Nucleus accumbens (tissue), 56 donors: ENCODE measurements at regions not wholly inside any gene's neighbourhood (a gene's known extent, or its start where the extent isn't known, plus 50 kb on each side); places are given as distances from the start of the nearest gene placed in this dataset.
"Not testable (repeated sequence)": the region's sequence is repeated elsewhere in the genome, so short reads cannot be mapped to it uniquely, and the experiment has no call there.

Experiments
- DNase-seq, 56 donors: peaks; one replicate each; lab custom pipeline; 2025; lab: John Stamatoyannopoulos, UW

DNA sequence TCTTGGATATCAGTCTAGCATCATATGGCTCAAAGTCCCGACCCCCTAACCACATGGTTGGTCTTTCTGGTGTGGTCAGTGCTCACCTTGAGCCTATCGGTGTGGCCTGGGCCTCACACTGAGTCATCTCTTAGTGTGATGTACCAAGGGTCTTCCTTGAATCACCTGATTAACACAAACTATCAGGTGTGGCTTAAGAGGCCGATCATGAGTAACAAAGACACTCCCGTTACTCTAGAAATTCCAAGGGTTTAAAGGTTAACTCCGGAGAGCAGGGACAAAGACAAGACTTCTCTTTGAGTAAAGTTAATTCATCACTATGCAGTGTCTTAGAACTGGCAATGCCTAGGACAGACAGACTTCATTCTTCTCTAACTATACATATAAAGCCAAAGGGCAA is 52.3 kb upstream of the ARMC3 start:
- DNase-seq: no peak

DNA sequence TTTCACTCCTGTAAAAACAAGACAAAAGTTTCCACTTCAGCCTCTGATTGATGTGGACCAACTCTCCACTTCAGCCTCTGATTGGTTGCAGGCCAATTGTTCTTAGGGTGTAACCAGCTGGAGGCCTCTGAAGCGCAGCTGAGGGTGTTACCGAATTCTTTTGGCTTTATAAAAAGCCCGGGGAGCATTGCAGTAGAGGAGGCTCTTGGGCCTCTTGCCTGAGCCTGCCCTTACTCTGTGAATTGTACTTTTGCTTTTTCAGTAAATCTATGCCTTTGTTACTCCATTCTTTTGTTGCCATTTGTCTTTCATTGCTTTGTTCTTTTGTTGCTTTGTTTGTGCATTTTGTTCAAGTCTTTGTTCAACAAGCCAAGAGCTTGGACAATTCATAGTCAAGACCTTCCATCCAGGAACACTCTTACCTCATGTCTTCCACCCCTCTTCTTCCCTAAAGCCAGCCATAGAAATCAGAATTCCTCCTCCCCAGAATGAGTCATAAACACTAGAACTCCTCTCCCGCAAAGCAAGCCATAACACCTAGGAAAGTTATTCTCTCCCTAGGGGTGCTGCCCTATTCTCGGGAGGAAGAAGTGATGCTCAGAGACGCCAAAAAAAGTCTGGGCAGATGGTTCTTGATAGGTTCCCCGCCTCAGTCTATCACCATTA is 53.5 kb upstream of the ARMC3 start:
- peak in 20 of 56 donors; percentile 9 to 57 (median 27) for DNase-seq

DNA sequence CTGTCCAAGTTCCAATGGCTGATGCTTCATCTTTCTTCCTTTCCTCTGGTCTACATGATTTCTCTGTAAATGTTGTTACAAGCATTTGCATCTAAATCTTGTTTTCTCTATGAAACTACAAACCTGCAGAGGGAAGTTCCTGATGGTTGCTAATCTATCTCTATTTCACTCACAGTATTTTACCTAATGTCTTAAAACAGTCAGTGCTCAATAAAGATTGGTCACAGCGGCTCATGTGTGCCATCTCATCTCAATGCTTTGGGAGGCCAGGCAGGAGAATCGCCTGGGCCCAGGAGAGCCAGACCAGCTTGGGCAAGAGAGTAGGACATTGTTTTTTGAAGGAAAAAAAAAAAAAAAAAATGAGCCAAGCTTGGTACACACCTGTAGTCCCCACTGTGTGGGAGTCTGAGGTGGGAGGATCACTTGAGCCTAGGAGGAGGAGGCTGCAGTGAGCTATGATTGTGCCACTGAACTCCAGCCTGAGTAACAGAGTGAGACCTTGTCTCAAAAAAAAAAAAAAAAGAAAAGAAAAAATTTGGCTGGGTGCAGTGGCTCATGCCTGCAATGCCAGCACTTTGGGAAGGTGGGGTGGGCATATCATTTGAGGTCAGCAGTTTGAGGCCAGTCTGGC is 71.3 kb upstream of the ARMC3 start:
- no peak for DNase-seq

DNA sequence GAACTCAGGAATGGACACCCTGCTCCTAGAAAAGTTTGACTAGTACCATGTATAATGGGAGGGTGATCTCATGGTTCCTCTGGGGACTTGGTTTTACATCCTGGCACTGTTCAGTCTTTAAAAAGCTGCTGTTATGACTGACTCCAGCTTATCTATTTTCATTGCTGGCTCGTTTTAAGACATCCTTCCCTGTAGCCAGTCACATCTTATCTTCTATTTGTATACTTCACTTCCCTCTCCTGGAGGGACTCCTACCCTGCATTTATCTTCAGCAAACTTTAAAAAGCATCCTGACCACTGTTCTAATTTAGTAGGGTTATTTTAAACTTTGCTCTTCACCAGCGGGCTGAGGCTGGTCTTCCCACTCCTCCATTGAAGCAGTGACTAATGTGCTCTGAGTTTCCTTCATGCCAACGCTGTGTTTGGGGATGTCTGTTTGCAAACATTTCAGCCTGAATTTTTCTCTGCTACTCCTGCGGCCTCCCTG is 72.9 kb upstream of the ARMC3 start:
- no peak for DNase-seq

DNA sequence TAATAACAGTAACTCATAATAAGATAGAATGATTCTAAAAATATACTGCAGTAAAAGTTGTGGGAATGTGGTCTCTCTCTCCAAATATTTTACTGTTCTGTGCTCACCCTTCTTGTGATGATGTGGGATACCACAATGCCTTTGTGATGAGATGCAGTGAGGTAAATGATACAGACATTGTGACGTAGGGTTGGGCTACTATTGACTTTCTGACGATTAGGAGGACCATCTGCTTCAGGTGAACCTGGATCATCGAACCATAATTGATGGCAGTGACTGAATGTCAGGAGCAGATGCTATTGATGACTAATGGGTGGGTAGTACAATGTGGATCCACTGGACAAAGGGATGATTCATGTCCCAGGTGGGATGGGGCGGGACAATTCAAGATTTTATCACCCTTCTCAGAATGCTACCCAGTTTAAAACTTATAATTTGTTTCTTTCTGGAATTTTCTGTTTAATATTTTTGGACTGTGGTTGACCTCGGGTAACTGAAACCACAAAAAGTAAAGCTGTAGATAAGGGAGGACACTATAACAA is 73.9 kb upstream of the ARMC3 start:
- DNase-seq: no peak

DNA sequence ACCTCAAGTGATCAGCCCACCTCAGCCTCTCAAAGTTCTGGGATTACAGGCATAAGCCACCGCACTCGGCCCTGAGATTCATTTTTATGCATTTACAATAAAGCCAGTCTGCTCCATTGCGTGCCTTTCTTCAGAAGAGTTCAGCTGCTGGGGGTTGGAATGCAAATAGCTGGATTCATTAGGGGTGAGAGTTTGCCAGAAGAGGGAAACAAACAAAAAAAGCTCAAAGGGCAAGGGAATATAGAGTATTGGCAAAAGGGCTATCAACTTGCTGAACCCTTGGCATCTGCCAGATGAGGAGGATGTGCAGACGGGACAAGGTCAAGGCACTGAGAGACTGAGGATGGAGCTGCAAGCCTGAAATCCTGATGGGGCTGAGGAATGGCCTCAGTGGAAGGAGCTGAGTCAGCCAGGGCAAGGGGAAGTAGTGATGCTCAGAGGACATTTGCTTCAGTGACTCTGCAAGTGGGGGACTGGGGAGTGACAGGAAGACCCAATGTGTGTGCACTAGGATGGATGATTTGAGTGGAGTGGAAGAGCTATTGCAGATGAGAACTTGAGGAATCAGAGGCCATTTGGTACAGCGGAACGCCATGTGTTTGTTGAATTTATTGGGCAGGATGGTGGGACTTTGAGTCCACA is 75.0 kb upstream of the ARMC3 start:
- DNase-seq: no peak

DNA sequence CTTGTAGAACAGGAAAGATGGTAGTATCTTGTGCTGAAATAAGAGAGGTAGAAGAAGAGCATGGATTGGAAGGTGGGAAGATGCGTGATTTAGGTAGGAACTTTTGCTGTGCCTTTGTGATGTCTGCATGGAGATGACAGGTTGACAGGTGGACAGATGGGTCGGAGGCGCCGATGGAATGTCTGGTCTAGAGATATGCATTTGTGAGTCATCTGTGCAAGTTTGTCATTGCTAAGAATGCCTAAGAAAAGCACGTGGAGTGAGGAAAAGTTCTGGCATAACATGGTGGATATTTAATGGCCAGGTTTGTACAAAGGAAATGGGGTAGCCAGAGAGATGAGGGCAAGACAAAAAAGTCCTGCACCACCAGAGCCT is 76.0 kb upstream of the ARMC3 start:
- no peak for DNase-seq

DNA sequence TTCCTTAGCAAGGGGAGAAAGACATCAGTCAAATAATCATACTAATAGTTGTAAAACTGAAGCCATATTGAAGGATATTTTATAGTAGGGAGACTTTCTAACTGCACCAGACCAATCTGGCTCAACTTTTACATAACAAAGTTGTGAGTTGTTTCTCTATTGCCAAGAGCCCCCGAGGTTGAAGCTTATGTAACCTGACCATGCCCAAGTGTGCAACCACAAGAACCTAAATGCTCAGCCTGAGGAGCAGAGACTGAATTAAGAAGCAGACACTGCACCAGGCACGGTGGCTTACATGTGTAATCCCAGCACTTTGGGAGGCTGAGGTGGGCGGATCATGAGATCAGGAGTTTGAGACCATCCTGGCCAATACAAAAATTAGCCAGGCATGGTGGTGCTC is 77.3 kb upstream of the ARMC3 start:
- DNase-seq: no peak

DNA sequence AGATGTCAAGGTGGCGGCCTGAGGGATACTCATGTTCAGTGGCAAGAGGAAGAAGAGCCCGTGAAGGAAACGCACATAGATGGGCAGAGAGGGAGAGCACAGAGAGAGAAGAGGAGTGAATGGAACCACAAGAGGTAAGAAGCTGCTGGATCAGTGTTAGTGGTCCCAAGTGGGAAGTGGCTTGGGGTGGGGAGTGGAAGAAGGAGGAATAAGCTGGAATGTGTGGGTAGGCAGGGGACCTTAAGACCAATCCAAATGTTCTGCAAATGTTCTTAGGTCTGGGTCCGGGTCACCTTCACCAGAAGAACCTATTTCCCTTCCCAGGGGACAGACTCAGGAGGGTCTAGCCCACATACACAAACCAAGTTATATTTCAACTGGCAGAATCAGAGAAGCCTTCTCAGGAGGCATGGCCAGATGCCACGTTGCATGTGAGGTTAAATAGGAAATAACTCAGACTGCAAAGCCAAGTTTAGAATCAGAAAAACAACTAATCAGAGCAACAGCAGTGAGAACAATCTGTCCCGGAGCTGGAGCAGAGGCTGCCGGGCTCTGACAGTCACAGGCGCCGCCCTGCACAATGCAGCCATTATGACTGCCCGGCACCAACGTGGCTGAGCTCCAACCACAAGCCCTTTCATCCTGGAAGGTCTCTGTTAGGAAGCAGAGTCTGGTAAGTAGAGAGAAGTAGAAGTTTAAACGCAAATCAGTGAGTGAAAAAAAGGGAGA is 78.6 kb upstream of the ARMC3 start:
- DNase-seq: peak in 55 of 56 donors; percentile 30 to 95 (median 88)

DNA sequence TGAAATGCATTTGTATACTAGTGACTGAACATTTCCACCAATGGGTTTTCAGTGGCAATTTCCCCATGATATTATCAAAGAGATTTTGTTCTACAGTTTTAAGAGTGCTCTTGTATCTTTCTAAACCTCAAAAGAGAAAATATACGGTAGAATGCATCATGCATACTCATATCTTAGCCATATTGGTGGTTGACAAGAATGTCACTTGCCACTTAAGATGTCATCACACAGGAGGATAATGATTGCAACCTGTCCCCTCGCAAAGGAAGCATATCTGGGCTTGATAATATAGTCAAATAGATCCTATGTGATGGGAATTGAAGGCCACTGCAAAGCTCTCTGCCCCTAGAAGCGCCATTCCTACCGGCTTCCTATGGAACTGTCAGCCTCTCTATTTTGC is 79.3 kb upstream of the ARMC3 start:
- no peak for DNase-seq

DNA sequence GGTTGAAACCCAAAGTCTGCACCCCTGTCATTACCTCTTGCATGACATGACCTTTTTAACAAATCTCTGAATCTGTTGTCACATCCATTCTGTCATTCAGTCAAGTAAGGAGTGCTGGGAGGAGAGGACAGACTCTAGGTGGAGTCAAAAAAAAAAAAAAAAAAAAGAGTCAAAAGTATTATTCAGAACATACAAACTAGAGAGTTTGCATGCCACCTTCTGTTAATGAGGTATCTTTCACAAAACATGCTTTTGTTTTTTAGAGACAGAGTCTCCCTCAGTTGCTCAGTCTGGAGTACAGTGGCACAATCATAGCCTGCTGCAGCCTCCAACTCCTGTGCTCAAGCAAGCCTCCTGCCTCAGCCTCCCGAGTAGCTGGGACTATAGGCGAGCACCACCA is 81.6 kb upstream of the ARMC3 start:
- DNase-seq: no peak

DNA sequence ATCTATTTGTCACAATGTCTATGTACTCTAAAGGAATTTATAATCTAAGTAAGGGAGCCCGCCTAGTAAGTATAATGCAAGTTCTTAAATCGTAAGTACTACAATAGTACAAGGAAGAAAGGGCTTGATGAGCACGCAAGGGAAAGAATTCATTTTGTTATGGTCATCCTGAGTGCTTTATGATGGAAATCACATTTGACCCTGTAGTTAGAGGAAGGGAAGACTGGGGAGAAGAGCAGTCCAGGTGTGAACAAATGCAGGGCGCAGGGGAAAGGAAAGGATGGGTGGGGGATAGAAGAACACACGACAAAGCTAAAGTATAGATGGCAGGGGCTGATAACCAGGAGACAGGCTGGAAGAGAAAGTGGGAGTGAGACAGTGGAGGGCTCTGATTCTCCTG is 88.2 kb upstream of the ARMC3 start:
- no peak for DNase-seq

DNA sequence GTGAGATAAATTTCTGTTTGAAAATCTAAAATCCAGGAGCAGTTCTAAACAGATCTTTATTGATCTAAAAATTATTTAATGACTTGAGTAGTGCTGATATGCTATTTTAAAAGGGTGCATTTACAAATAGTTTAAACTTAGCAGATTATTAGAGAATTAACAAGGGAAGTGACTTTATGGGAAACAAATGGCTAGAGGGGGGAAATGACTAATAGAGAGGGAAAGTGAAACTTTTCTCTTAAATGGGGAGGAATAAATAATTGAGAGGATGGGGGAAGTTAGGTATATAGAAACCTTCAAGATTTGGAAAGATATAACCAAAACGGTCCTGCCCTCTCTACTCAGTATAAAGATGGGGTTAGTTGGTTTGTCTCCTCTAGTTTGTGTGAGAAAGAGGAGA is 90.1 kb upstream of the ARMC3 start:
- no peak for DNase-seq

DNA sequence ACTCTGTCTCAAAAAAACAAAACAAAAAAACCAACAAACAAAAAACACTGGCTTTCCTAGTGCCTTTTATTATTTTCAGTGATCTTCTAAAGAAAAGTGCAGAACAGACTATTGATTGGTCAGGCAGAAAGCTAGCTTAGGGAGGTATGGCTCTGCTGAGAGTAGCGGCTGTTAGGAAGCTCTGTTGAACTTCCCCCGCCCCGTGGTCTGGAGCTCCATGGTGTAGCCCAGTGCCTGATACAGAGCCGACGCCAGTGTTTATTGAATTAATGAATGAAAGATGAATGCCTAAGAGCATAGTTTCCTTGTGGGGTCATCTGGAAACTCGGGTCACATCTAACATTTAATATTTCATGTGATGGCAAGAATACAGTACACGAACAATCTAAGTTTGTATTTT is 90.5 kb upstream of the ARMC3 start:
- DNase-seq: peak in 6 of 56 donors; percentile 7 to 34 (median 18)

DNA sequence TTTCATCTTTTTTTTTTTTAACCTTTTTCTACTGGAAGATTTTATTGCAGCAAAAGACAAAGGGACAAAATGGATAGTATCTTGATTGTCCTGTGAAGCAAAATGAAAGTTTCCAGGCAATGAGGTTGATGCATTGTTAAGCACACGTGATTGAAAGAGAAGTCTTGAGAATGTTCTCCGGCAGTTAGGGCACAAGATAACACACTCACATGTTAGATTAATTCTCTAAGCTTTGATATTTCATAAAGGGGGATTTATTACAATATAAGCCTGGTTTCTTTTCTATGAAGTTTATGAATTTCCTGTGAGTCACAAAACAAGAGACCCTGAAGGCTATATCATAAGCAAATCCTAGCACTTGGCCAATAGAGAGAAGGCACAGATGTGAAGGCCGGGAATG is 93.4 kb upstream of the ARMC3 start:
- no peak for DNase-seq

DNA sequence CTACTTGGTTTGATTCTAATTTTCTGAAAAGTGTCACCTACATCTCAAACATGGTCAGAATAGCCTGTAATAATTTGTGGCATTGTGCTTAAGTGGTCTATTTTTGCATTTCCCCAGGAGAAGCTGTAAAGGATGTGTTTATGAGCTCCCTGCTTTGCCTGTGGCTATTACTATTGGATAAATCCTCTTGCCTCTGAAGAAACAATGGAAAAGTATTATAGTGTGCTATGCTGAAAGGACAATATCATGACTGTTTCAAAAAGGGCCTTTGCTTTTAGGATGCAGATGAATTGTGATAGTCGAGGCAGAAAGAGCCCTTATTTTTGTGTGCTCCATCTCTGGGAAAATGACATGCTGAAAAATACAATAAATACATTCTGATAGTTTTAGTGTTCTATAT is 94.1 kb upstream of the ARMC3 start:
- DNase-seq: no peak

DNA sequence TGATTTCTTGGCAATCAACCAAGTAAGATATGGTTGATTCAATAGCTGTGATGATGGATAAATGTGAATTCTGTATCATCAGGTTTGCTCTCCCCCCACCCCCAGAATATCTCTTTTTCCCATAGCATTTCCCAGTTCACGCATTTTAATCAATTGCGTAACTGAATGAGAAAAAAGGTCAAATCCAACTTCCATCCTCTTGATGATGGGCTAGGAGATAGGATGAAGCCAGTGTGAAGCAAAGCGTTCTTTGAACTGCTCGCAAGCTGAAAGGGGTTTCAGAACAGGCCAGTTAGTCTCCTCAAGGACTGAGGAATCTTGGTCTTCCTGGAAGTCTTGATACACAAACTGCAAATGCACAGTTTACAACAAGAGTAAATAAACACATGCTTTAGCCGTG is 94.5 kb upstream of the ARMC3 start:
- DNase-seq: no peak

DNA sequence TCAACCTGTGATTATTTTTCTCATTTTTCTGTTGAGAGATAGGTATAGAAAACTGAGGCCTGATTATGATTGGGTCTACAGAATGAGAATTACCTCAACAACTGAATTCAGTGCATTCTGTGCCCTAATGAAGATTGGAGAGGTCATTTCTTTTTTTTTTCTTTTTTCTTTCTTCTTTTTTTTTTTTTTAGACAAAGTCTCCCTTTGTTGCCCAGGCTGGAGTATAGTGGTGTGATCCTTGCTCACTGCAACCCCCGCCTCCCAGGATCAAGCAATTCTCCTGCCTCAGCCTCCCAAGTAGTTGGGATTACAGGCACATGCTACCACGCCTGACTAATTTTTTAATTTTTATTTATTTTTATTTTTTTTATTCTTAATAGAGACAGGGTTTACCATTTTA is 95.0 kb upstream of the ARMC3 start:
- no peak for DNase-seq

DNA sequence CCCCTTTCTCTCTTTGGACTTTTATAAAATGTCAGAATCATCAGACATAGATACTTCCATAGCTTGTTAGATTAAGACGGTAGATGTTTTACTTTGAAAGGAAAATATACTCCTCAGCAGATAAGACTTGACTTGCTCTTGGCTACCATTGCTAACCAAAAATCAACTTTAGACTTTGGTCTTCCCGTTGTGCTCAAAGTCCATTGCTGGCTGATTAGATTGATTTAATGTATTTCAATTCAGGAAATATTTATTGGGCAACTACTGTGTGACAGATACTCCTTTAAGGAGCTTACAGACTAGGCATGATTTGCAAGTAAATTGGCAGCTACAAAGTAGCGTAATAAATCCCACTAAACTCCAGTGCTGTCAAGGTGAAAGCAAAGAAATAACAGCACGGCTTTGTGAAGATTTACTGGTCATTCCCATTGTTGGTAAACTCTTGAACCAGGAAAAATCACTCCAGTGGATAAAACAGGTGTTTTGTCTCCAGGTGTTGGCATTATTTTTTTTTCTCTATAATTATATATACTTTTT is 95.7 kb upstream of the ARMC3 start:
- DNase-seq: no peak

DNA sequence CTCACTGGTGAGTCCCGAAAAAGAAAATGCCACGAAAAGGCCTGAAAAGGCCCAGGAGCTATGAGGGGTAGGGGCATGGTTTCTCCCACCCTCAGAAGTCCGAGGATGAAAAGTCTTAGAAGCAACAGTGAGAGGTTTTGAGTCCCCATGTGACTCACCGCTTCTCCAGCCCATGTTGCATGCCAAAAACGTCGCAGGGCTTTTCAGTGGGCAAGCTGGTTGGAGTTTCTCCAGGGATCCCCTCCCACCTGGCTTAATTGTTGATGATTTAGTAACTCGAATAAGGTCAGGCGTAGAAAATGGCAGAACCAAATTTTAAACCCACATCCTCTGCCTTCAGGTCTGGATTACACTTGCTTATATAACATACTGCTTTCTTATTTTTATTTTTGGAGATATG is 96.3 kb upstream of the ARMC3 start:
- DNase-seq: no peak

DNA sequence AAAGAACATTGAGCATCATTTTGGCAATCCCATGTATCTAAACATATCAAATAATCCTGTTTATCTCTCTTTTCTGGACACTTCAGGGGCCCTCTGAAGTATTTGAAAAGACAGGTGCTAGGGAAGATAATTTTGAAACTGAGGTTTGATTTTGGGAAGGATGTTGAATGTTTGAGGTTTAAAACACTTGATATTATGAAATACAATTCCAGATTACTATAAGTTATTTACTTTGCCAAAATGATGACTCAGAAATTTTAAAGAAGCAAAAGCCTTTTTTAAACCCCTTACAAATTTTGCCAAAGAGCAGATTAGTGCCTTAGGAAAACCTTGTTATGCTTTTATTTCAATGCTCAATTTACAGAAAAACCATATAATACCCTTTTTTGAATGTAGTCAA is 99.1 kb upstream of the ARMC3 start:
- DNase-seq: not testable (repeated sequence)
